GM06990 (cell line): ENCODE measurements at regions not wholly inside any gene's neighbourhood (a gene's known extent, or its start where the extent isn't known, plus 50 kb on each side); places are given as distances from the start of the nearest gene placed in this dataset.

Experiments
- DNase-seq: peaks from one replicate; pipeline ENCODE4 v3.0.0-alpha.2; 2011; ENCODE audit not compliant: insufficient read length; ENCODE audit errors: extremely low read depth
- H3K27me3 ChIP-seq: replicated peaks from 2 replicates; pipeline ENCODE4 v1.6.0; 2011; ENCODE audit warnings: low read length; ENCODE audit not compliant: control insufficient read depth, insufficient read depth
- H3K36me3 ChIP-seq: 2 replicates; pipeline ENCODE4 v1.5.1; 2011; ENCODE audit warnings: low read length; ENCODE audit not compliant: control insufficient read depth, insufficient read depth
- H3K4me3 ChIP-seq: replicated peaks from 2 replicates; pipeline ENCODE4 v1.5.1; 2011; ENCODE audit warnings: low read depth, mild to moderate bottlenecking, control low read depth, low read length
- CTCF ChIP-seq: IDR thresholded peaks from 2 replicates; pipeline ENCODE4 v1.5.1; 2011; ENCODE audit warnings: low read length, control low read depth, mild to moderate bottlenecking, inconsistent platforms; ENCODE audit not compliant: insufficient read depth, poor library complexity, severe bottlenecking

GRCh38 chr2:206381881-206382280 is 61.5 kb upstream of the ADAM23 start:
- H3K36me3 ChIP-seq = no peaks in the 10 kb centered on the region
- DNase-seq = no peak
- H3K27me3 ChIP-seq = no peaks in the 10 kb centered on the region
- no peak for TF ChIP-seq CTCF
- H3K4me3 ChIP-seq = no peak overlapping the region

- H3K36me3 ChIP-seq = no peaks in the 10 kb centered on the region
- H3K4me3 ChIP-seq = no peak overlapping the region
- no peaks in the 10 kb centered on the region for H3K27me3 ChIP-seq
- no peak for DNase-seq
- TF ChIP-seq CTCF = no peak
Measured at GRCh38 chr2:206383669-206384068, 59.7 kb upstream of the ADAM23 start.

- no peak for TF ChIP-seq CTCF
- no peak for DNase-seq
- no peaks in the 10 kb centered on the region for H3K27me3 ChIP-seq
- no peaks in the 10 kb centered on the region for H3K36me3 ChIP-seq
- no peak overlapping the region for H3K4me3 ChIP-seq
Measured at GRCh38 chr2:206387808-206388207, 55.5 kb upstream of the ADAM23 start.

- no peak overlapping the region for H3K4me3 ChIP-seq
- no peaks in the 10 kb centered on the region for H3K27me3 ChIP-seq
- no peaks in the 10 kb centered on the region for H3K36me3 ChIP-seq
- no peak for TF ChIP-seq CTCF
- DNase-seq = no peak
Measured at GRCh38 chr2:206388698-206389097, 54.6 kb upstream of the ADAM23 start.

- DNase-seq = no peak
- H3K27me3 ChIP-seq = no peaks in the 10 kb centered on the region
- H3K4me3 ChIP-seq = no peak overlapping the region
- no peak for TF ChIP-seq CTCF
- H3K36me3 ChIP-seq = no peaks in the 10 kb centered on the region
Measured at GRCh38 chr2:206389164-206389563, 54.2 kb upstream of the ADAM23 start.

- DNase-seq = no peak
- H3K27me3 ChIP-seq = no peaks in the 10 kb centered on the region
- no peaks in the 10 kb centered on the region for H3K36me3 ChIP-seq
- H3K4me3 ChIP-seq = no peak overlapping the region
- TF ChIP-seq CTCF = no peak
Measured at GRCh38 chr2:206390181-206390580, 53.2 kb upstream of the ADAM23 start.
